Breast epithelium (tissue), 3 donors: ENCODE measurements at regions not wholly inside any gene's neighbourhood (a gene's known extent, or its start where the extent isn't known, plus 50 kb on each side); places are given as distances from the start of the nearest gene placed in this dataset.

Source experiments
- CTCF ChIP-seq, 3 donors: fragments of 450-650 bp; IDR thresholded peaks; one replicate each; pipeline ENCODE4 v1.5.1; 2016 to 2017; ENCODE audit warnings: antibody characterized with exemption in 3 of 3, mild to moderate bottlenecking in 3 of 3, moderate library complexity in 3 of 3
- POLR2A ChIP-seq: fragments of 450-650 bp; IDR thresholded peaks from one replicate; pipeline ENCODE4 v1.6.1; 2016; ENCODE audit warnings: antibody characterized with exemption, mild to moderate bottlenecking, moderate library complexity
- POLR2AphosphoS5 ChIP-seq, 3 donors: sonication (generic); formaldehyde crosslinking; IDR thresholded peaks; one replicate each; pipeline ENCODE4 v1.6.1; 2017; ENCODE audit warnings: antibody characterized with exemption in 3 of 3

- TF ChIP-seq CTCF (IDR thresholded peaks at IDR 0.05) (no peak), POLR2AphosphoS5 (IDR thresholded peaks at IDR 0.05) (no peak), POLR2A (no peak)
Observed at GRCh38 chr12:107477018-107477417, 208.6 kb upstream of the PWP1 start.
